Adrenal gland (tissue), 5 donors: ENCODE measurements at regions not wholly inside any gene's neighbourhood (a gene's known extent, or its start where the extent isn't known, plus 50 kb on each side); places are given as distances from the start of the nearest gene placed in this dataset.

Source experiments
- CTCF ChIP-seq, 6 experiments: fragments of 450-650 bp in 4 of 6; fragments of 200-600 bp in 2 of 6; sonication (generic) in 1 of 6; IDR thresholded peaks; 1 replicate in 5 of 6; 2 replicates in 1 of 6; pipeline versions ENCODE4 v1.5.1 to v1.8.0; 2016 to 2021; ENCODE audit warnings: antibody characterized with exemption in 6 of 6, mild to moderate bottlenecking in 2 of 6, moderate library complexity in 1 of 6
- POLR2A ChIP-seq, 2 donors: fragments of 450-650 bp; IDR thresholded peaks; one replicate each; pipeline ENCODE4 v1.6.1; 2017; ENCODE audit warnings: antibody characterized with exemption in 2 of 2, mild to moderate bottlenecking in 2 of 2, moderate library complexity in 1 of 2
- donor health status: DM: no; HTN: no; CAD: no.

- no peak for TF ChIP-seq CTCF (IDR thresholded peaks at IDR 0.05)
- TF ChIP-seq POLR2A (IDR thresholded peaks at IDR 0.05), result no peak
Measured at GRCh38 chr21:26637201-26637745, 64.2 kb upstream of the CYYR1 start.
